HepG2 (cell line): ENCODE measurements at regions not wholly inside any gene's neighbourhood (a gene's known extent, or its start where the extent isn't known, plus 50 kb on each side); places are given as distances from the start of the nearest gene placed in this dataset.

Experiments
- ATAC-seq: fragments of 200-7000 bp; cut with Tn5 transposase; 3 replicates; pipeline ENCODE4 v1.9.1; 2020; ENCODE audit warnings: mild to moderate bottlenecking, moderate library complexity
- BruUV-seq: library from RNA; stranded (reverse); fragments of 400-500 nt; replicated peaks from 2 replicates; lab custom pipeline; 2021; lab: Mats Ljungman, UMichigan
- CTCF ChIA-PET: fragments of 300-600 bp; formaldehyde crosslinking; extraction: SDS; loops from one replicate; lab custom pipeline; 2021; ENCODE audit warnings: low total read pairs, inconsistent platforms, low intra/inter-chr PET ratio; lab: Yijun Ruan, JAX
- POLR2A ChIA-PET: fragments of 350-600 bp; sonication (Branson Sonifier 250); formaldehyde crosslinking; loops from one replicate; lab custom pipeline; 2020; ENCODE audit warnings: antibody characterized with exemption, inconsistent platforms; lab: Yijun Ruan, JAX
- DNase-seq: peaks from one replicate; pipeline ENCODE4 v3.0.0-alpha.2; 2015; ENCODE audit warnings: low spot score
- FAIRE-seq: peaks from 3 replicates; lab custom pipeline; 2011; peaks lifted over from hg19 to GRCh38; lab: Jason Lieb, UNC
- H2AFZ ChIP-seq: one replicate; pipeline ENCODE4 v1.6.1; 2011; ENCODE audit warnings: low read length, inconsistent platforms
- H3K27ac ChIP-seq: fragments of 300-600 bp; 3 replicates; pipeline ENCODE4 v1.8.0; 2011; ENCODE audit warnings: mixed run types, mild to moderate bottlenecking, mixed read lengths, low read length, inconsistent platforms; ENCODE audit not compliant: insufficient read depth; ENCODE audit errors: extremely low read length
- H3K27me3 ChIP-seq, 2 experiments: fragments of 200-600 bp in 1 of 2; 2 replicates in 1 of 2; 3 replicates in 1 of 2; pipeline versions ENCODE4 v1.6.0 to v1.8.0; 2011; ENCODE audit warnings: low read length in 2 of 2, mild to moderate bottlenecking in 2 of 2, moderate library complexity in 2 of 2, inconsistent platforms in 1 of 2; ENCODE audit not compliant: insufficient read depth in 2 of 2, control insufficient read depth in 1 of 2
- H3K36me3 ChIP-seq, 2 experiments: fragments of 200-600 bp in 1 of 2; replicated peaks in 1 of 2; 2 replicates in 1 of 2; 3 replicates in 1 of 2; pipeline versions ENCODE4 v1.5.1 to v1.8.0; 2011; ENCODE audit warnings: low read length in 2 of 2, inconsistent platforms in 1 of 2; ENCODE audit not compliant: insufficient read depth in 2 of 2, control insufficient read depth in 1 of 2
- H3K4me1 ChIP-seq: 2 replicates; pipeline ENCODE4 v1.5.1; 2012; ENCODE audit warnings: low read length, inconsistent platforms; ENCODE audit not compliant: insufficient read depth
- H3K4me2 ChIP-seq: 2 replicates; pipeline ENCODE4 v1.6.0; 2011; ENCODE audit warnings: low read depth, low read length, inconsistent platforms
- H3K4me3 ChIP-seq, 3 experiments: fragments of 200-600 bp in 1 of 3; sonication (generic), shearing (Covaris generic) in 1 of 3; replicated peaks in 1 of 3; 2 replicates each; pipeline ENCODE4 v1.5.1; 2011 to 2016; ENCODE audit warnings: low read length in 3 of 3, inconsistent platforms in 2 of 3, low read depth in 2 of 3, mild to moderate bottlenecking in 2 of 3, control low read depth in 1 of 3, mixed read lengths in 1 of 3; ENCODE audit not compliant: insufficient read depth in 1 of 3
- H3K79me2 ChIP-seq: one replicate; pipeline ENCODE4 v1.6.1; 2011; ENCODE audit warnings: low read length, inconsistent platforms; ENCODE audit not compliant: insufficient read depth
- H3K9ac ChIP-seq: 2 replicates; pipeline ENCODE4 v1.6.0; 2011; ENCODE audit warnings: mild to moderate bottlenecking, low read depth, low read length, inconsistent platforms; ENCODE audit not compliant: insufficient read depth
- H3K9me3 ChIP-seq: 2 replicates; pipeline ENCODE4 v1.5.1; 2012; ENCODE audit warnings: mild to moderate bottlenecking, low read length
- H4K20me1 ChIP-seq: 2 replicates; pipeline ENCODE4 v1.6.0; 2011; ENCODE audit warnings: inconsistent platforms, mild to moderate bottlenecking, low read length, moderate library complexity; ENCODE audit not compliant: insufficient read depth
- ATF7-NPFF ChIP-seq: sonication (generic); formaldehyde crosslinking; IDR thresholded peaks from 2 replicates; pipeline ENCODE4 v1.8.1; 2023; ENCODE audit warnings: mild to moderate bottlenecking, low read depth, missing genetic modification reagents, moderate library complexity
- CC2D1A ChIP-seq: sonication (generic); formaldehyde crosslinking; IDR thresholded peaks from 2 replicates; pipeline ENCODE4 v1.8.1; 2023; ENCODE audit warnings: mild to moderate bottlenecking, missing genetic modification reagents
- FOXP1 ChIP-seq, 2 experiments: fragments of 450-650 bp in 1 of 2; IDR thresholded peaks; 2 replicates each; pipeline ENCODE4 v1.6.1; 2017 to 2018; ENCODE audit warnings: antibody characterized with exemption in 1 of 2
- KDM1A ChIP-seq: IDR thresholded peaks from 2 replicates; pipeline ENCODE4 v1.6.1; 2016; ENCODE audit warnings: missing compliant biosample characterization
- MTA1 ChIP-seq: sonication (generic); formaldehyde crosslinking; IDR thresholded peaks from 2 replicates; pipeline ENCODE4 v1.4.0; 2020; ENCODE audit warnings: missing genetic modification reagents, mild to moderate bottlenecking, borderline replicate concordance
- REXO4 ChIP-seq: sonication (generic); formaldehyde crosslinking; IDR thresholded peaks from 2 replicates; pipeline ENCODE4 v1.8.0; 2022; ENCODE audit warnings: missing genetic modification reagents, mild to moderate bottlenecking, borderline replicate concordance
- RFX1 ChIP-seq: fragments of 450-650 bp; IDR thresholded peaks from 2 replicates; pipeline ENCODE4 v1.6.1; 2017
- SOX13 ChIP-seq, 3 experiments: fragments of 450-650 bp in 1 of 3; sonication (generic) in 1 of 3; formaldehyde crosslinking in 1 of 3; IDR thresholded peaks in 2 of 3; conservative IDR thresholded peaks in 1 of 3; 2 replicates each; pipeline versions ENCODE4 v1.5.0 to v1.6.1; 2016 to 2020; ENCODE audit warnings: antibody characterized with exemption in 1 of 3, mild to moderate bottlenecking in 1 of 3, missing compliant biosample characterization in 1 of 3, missing genetic modification reagents in 1 of 3, moderate library complexity in 1 of 3
- SOX5 ChIP-seq: IDR thresholded peaks from 2 replicates; pipeline ENCODE4 v1.6.1; 2016; ENCODE audit warnings: borderline replicate concordance
- TBX2 ChIP-seq: sonication (generic); formaldehyde crosslinking; IDR thresholded peaks from 2 replicates; pipeline ENCODE4 v1.5.0; 2020; ENCODE audit warnings: missing genetic modification reagents, mild to moderate bottlenecking, borderline replicate concordance
- TRAFD1 ChIP-seq: sonication (generic); formaldehyde crosslinking; IDR thresholded peaks from 2 replicates; pipeline ENCODE4 v1.5.1; 2020; ENCODE audit warnings: missing genetic modification reagents, mild to moderate bottlenecking, borderline replicate concordance
- ZBTB7A ChIP-seq: sonication (generic); formaldehyde crosslinking; IDR thresholded peaks from 2 replicates; pipeline ENCODE4 v1.8.0; 2022; ENCODE audit warnings: mild to moderate bottlenecking, missing genetic modification reagents
- ZC3H13 ChIP-seq: sonication (generic); formaldehyde crosslinking; IDR thresholded peaks from 2 replicates; pipeline ENCODE4 v1.8.1; 2023; ENCODE audit warnings: mild to moderate bottlenecking, missing genetic modification reagents, moderate library complexity
- ZNF333 ChIP-seq: sonication (generic); formaldehyde crosslinking; IDR thresholded peaks from 2 replicates; pipeline ENCODE4 v1.4.0; 2020; ENCODE audit warnings: mild to moderate bottlenecking, missing genetic modification reagents, borderline replicate concordance
- ZNF547 ChIP-seq: sonication (generic); formaldehyde crosslinking; IDR thresholded peaks from 2 replicates; pipeline ENCODE4 v1.5.1; 2020; ENCODE audit warnings: mild to moderate bottlenecking, missing genetic modification reagents
- ZNF557 ChIP-seq: sonication (generic); formaldehyde crosslinking; IDR thresholded peaks from 2 replicates; pipeline ENCODE4 v1.4.0; 2020; ENCODE audit warnings: missing genetic modification reagents
- ZNF619 ChIP-seq: sonication (generic); formaldehyde crosslinking; IDR thresholded peaks from 2 replicates; pipeline ENCODE4 v1.4.0; 2020; ENCODE audit warnings: mild to moderate bottlenecking, missing genetic modification reagents
- ZNF644 ChIP-seq: IDR thresholded peaks from 2 replicates; pipeline ENCODE4 v1.6.1; 2016; ENCODE audit warnings: low read depth
- WGBS: methylation state at CpG from one replicate; pipeline ENCODE4 v1.1.6; 2017; ENCODE audit warnings: low lambda C conversion rate; 5-methylcytosine and 5-hydroxymethylcytosine counted together
- in situ Hi-C: cut with HindIII; loops from 2 replicates; pipeline ENCODE4 v1.10.0; 2017; ENCODE audit warnings: low pct_unique_long_range_greater_than_20kb; ENCODE audit not compliant: extremely low pct_ligation_motif_present
- intact Hi-C: fragments of 100-400 bp; cut with micrococcal nuclease; formaldehyde crosslinking; loops from one replicate; pipeline ENCODE4 v1.10.0; 2022; ENCODE audit not compliant: unreplicated experiment

GRCh38 chr13:30846311-30846710, 59.8 kb upstream of the MEDAG start:
- Histone ChIP-seq H3K9ac (peak overlapping the region; percentile 15; the same call in 1 of the 2 replicates), H3K4me3 (no peak overlapping the region; a peak in 1 of 6 replicates), H3K79me2 (no peaks in the 10 kb centered on the region), H3K27ac (peak overlapping the region; percentile 76), H4K20me1 (no peaks in the 10 kb centered on the region), H3K36me3 (no peaks in the 10 kb centered on the region), H3K27me3 (no peaks in the 10 kb centered on the region), H3K4me1 (peaks cover 86% of the 10 kb centered on the region), H2AFZ (no peak overlapping the region), H3K9me3 (no peaks in the 10 kb centered on the region), H3K4me2 (peak overlapping the region; percentile 57)
- FAIRE-seq = no peak
- no peak for TF ChIP-seq MTA1 (CRISPR knock-in tag)
- 0 out of 2 replicates have a peak, but pooled peaks have one; percentile 11 for TF ChIP-seq ZNF547 (CRISPR knock-in tag)
- in situ Hi-C loops (no loop called here), intact Hi-C loops (loop anchor here (2.0 to 5.0 kb wide), 2 partner anchors 14 to 39 kb away; no protein-coding TSS in a partner anchor)
- DNase-seq = no peak
- ATAC-seq = no peak; the same call in 2 of the 3 replicates
- WGBS = 6% methylated on average over 2 of the region's 2 CpGs
- no TSS peak for BruUV-seq
- ChIA-PET POLR2A (no interaction called here), CTCF (no interaction called here)

DNA sequence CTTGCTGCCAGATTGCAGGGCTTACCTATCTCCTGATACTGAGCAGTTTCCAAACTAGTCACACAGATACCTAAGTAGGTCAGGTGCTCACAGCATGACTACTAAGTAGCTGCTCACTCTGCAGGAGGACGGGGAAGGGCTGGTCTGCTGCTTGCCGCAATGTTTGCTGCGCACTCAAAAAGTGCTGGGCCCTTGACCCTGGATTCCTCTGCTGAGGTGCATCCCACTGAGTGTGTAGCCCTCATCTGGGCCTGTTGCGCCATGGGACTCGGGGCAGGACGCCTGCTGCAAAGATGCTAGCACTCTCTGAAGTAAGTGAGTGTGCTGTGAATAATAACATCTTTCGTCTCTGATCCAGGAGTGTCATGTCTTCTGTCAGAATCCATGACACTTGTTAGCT, 59.2 kb upstream of the MEDAG start:
- Histone ChIP-seq H3K9ac (peak overlapping the region; percentile 7; the same call in 1 of the 2 replicates), H3K4me2 (peak overlapping the region; percentile 57), H3K9me3 (no peaks in the 10 kb centered on the region), H4K20me1 (no peaks in the 10 kb centered on the region), H3K79me2 (no peaks in the 10 kb centered on the region), H2AFZ (no peak overlapping the region), H3K36me3 (no peaks in the 10 kb centered on the region), H3K27me3 (no peaks in the 10 kb centered on the region), H3K4me1 (peaks cover 89% of the 10 kb centered on the region), H3K27ac (peak overlapping the region; percentile 76), H3K4me3 (peak overlapping the region in 1 of 3 experiments; percentile 41; a peak in 2 of 6 replicates)
- intact Hi-C loops = loop anchor here (2.0 to 5.0 kb wide), 2 partner anchors 14 to 40 kb away; no protein-coding TSS in a partner anchor
- peak; percentile 85 for FAIRE-seq
- peak; percentile 67 for ATAC-seq
- in situ Hi-C loops = no loop called here
- peak; percentile 77 for DNase-seq
- CTCF ChIA-PET = no interaction called here
- 2% methylated on average over 7 of the region's 7 CpGs for WGBS
- POLR2A ChIA-PET = interaction anchor here (0.8 kb wide), 1 partner anchor 230 kb away, joined by 3 read pairs; the partner anchor contains the start of gene USPL1
- no TSS peak for BruUV-seq
- TF ChIP-seq FOXP1 (IDR thresholded peaks at IDR 0.05) (no peak), FOXP1 (CRISPR knock-in tag; IDR thresholded peaks at IDR 0.05) (peak; percentile 71; the same call in 1 of the 2 replicates), TRAFD1 (CRISPR knock-in tag) (no peak), RFX1 (no peak), SOX13 (IDR thresholded peaks at IDR 0.05) (no peak), SOX13 (CRISPR knock-in tag; conservative IDR thresholded peaks at IDR 0.05 in 1 of 2, IDR thresholded peaks at IDR 0.05 in 1 of 2) (peak in 1 of 2 experiments; percentile 63; a peak in 2 of 4 replicates), ZNF644 (CRISPR knock-in tag) (0 out of 2 replicates have a peak, but pooled peaks have one; percentile 30), ZNF557 (CRISPR knock-in tag) (no peak), CC2D1A (CRISPR knock-in tag) (no peak), TBX2 (CRISPR knock-in tag) (no peak), ZC3H13 (CRISPR knock-in tag) (no peak), REXO4 (CRISPR knock-in tag) (no peak), KDM1A (0 out of 2 replicates have a peak, but pooled peaks have one; percentile 25), SOX5 (0 out of 2 replicates have a peak, but pooled peaks have one; percentile 19), ATF7-NPFF (CRISPR knock-in tag) (no peak), ZBTB7A (CRISPR knock-in tag) (no peak), ZNF333 (CRISPR knock-in tag) (no peak), ZNF619 (CRISPR knock-in tag) (no peak)
